SK-N-SH (cell line): ENCODE measurements at regions not wholly inside any gene's neighbourhood (a gene's known extent, or its start where the extent isn't known, plus 50 kb on each side); places are given as distances from the start of the nearest gene placed in this dataset.

Experiments
- CTCF ChIA-PET: fragments of 300-600, 350-600 bp; formaldehyde crosslinking; extraction: SDS; loops from one replicate; lab custom pipeline; 2021; lab: Yijun Ruan, JAX
- POLR2A ChIA-PET: fragments of 350-600 bp; sonication (Branson Sonifier 250); formaldehyde crosslinking; extraction: SDS; loops from one replicate; lab custom pipeline; 2020; ENCODE audit warnings: antibody characterized with exemption, inconsistent platforms; lab: Yijun Ruan, JAX
- DNase-seq: peaks from one replicate; pipeline ENCODE4 v3.0.0; 2012
- H2AFZ ChIP-seq: fragments of 200-600 bp; sonication (generic); 2 replicates; pipeline ENCODE4 v1.8.1; 2016; ENCODE audit warnings: antibody characterized with exemption, mild to moderate bottlenecking, low read depth
- H3F3A ChIP-seq: fragments of 200-600 bp; sonication (generic); replicated peaks from 2 replicates; pipeline ENCODE3; 2016; ENCODE audit warnings: antibody characterized with exemption, mild to moderate bottlenecking; ENCODE audit not compliant: insufficient read depth
- H3K27ac ChIP-seq, 2 experiments: fragments of 200-500 bp in 1 of 2; fragments of 200-600 bp in 1 of 2; sonication (Bioruptor generic) in 1 of 2; sonication (generic), shearing (Covaris generic) in 1 of 2; 2 replicates each; pipeline versions ENCODE4 v1.5.1 to v1.6.1; 2014 to 2016; ENCODE audit warnings: low read depth in 2 of 2, inconsistent platforms in 1 of 2, low read length in 1 of 2, mild to moderate bottlenecking in 1 of 2, mixed read lengths in 1 of 2
- H3K27me3 ChIP-seq: fragments of 200-600 bp; sonication (generic), shearing (Covaris generic); 2 replicates; pipeline ENCODE4 v1.6.1; 2016; ENCODE audit warnings: mixed run types; ENCODE audit not compliant: insufficient read depth
- H3K36me3 ChIP-seq, 2 experiments: fragments of 200-500 bp in 1 of 2; fragments of 200-600 bp in 1 of 2; sonication (Bioruptor generic) in 1 of 2; sonication (generic) in 1 of 2; replicated peaks in 1 of 2; 2 replicates each; pipeline versions ENCODE3 to v1.5.1; 2014 to 2016; ENCODE audit warnings: low read length in 1 of 2, mild to moderate bottlenecking in 1 of 2; ENCODE audit not compliant: insufficient read depth in 2 of 2, control insufficient read depth in 1 of 2
- H3K4me1 ChIP-seq, 2 experiments: fragments of 200-500 bp in 1 of 2; fragments of 200-600 bp in 1 of 2; sonication (Bioruptor generic) in 1 of 2; sonication (generic), shearing (Covaris generic) in 1 of 2; 2 replicates each; pipeline versions ENCODE4 v1.5.1 to v1.6.1; 2014 to 2016; ENCODE audit warnings: low read depth in 1 of 2, low read length in 1 of 2, mixed run types in 1 of 2; ENCODE audit not compliant: insufficient read depth in 2 of 2, control insufficient read depth in 1 of 2
- H3K4me2 ChIP-seq: fragments of 200-600 bp; sonication (generic), shearing (Covaris generic); 2 replicates; pipeline ENCODE4 v1.6.1; 2017; ENCODE audit warnings: mixed run types
- H3K4me3 ChIP-seq, 2 experiments: fragments of 200-500 bp in 1 of 2; fragments of 200-600 bp in 1 of 2; sonication (Bioruptor generic) in 1 of 2; sonication (generic), shearing (Covaris generic) in 1 of 2; 2 replicates each; pipeline versions ENCODE4 v1.5.1 to v1.8.1; 2014 to 2016; ENCODE audit warnings: low read depth in 2 of 2, inconsistent platforms in 1 of 2, low read length in 1 of 2, mild to moderate bottlenecking in 1 of 2, mixed read lengths in 1 of 2, moderate library complexity in 1 of 2
- H3K79me2 ChIP-seq: fragments of 200-600 bp; sonication (generic); 2 replicates; pipeline ENCODE4 v1.8.1; 2017; ENCODE audit warnings: mild to moderate bottlenecking; ENCODE audit not compliant: insufficient read depth
- H3K9ac ChIP-seq: fragments of 200-600 bp; sonication (generic); 2 replicates; pipeline ENCODE4 v1.6.1; 2017; ENCODE audit warnings: mixed run types
- H3K9me2 ChIP-seq: fragments of 200-600 bp; sonication (generic); 2 replicates; pipeline ENCODE4 v1.6.1; 2017; ENCODE audit warnings: mixed run types
- H3K9me3 ChIP-seq: fragments of 200-600 bp; sonication (generic); 2 replicates; pipeline ENCODE4 v1.6.1; 2017; ENCODE audit warnings: mixed run types, mild to moderate bottlenecking, moderate library complexity
- H4K20me1 ChIP-seq: fragments of 200-600 bp; sonication (generic); 2 replicates; pipeline ENCODE4 v1.6.1; 2017; ENCODE audit warnings: mild to moderate bottlenecking, mixed run types; ENCODE audit not compliant: insufficient read depth
- CHD2 ChIP-seq: fragments of 150-350 bp; IDR thresholded peaks from 2 replicates; pipeline ENCODE4 v1.6.1; 2018; ENCODE audit warnings: low read length; ENCODE audit not compliant: partially characterized antibody
- EP300 ChIP-seq, 2 experiments: IDR thresholded peaks; 2 replicates each; pipeline versions ENCODE4 v1.4.0 to v1.6.1; 2012; ENCODE audit warnings: borderline replicate concordance in 1 of 2, low read depth in 1 of 2, low read length in 1 of 2
- FOSL2 ChIP-seq: IDR thresholded peaks from 2 replicates; pipeline ENCODE4 v1.4.0; 2012; ENCODE audit warnings: low read depth, mild to moderate bottlenecking, moderate library complexity, borderline replicate concordance
- FOXM1 ChIP-seq: IDR thresholded peaks from 2 replicates; pipeline ENCODE4 v1.4.0; 2012; ENCODE audit warnings: low read depth, mild to moderate bottlenecking
- GATA2 ChIP-seq: sonication (generic); formaldehyde crosslinking; IDR thresholded peaks from 2 replicates; pipeline ENCODE4 v1.5.0; 2020; ENCODE audit warnings: mild to moderate bottlenecking, missing genetic modification reagents
- JUND ChIP-seq: IDR thresholded peaks from 2 replicates; pipeline ENCODE4 v1.4.0; 2012
- MEF2A ChIP-seq: IDR thresholded peaks from 2 replicates; pipeline ENCODE4 v1.4.0; 2012; ENCODE audit warnings: low read depth, borderline replicate concordance
- MXI1 ChIP-seq: IDR thresholded peaks from 2 replicates; pipeline ENCODE4 v1.6.1; 2012; ENCODE audit warnings: mild to moderate bottlenecking, low read depth, low read length, improper control_type of control experiment
- RAD21 ChIP-seq: IDR thresholded peaks from 2 replicates; pipeline ENCODE4 v1.6.1; 2012; ENCODE audit warnings: mild to moderate bottlenecking, low read length
- RCOR1 ChIP-seq: fragments of 150-350 bp; IDR thresholded peaks from 2 replicates; pipeline ENCODE4 v1.6.1; 2017; ENCODE audit warnings: antibody characterized with exemption, low read length
- SMC3 ChIP-seq: IDR thresholded peaks from 2 replicates; pipeline ENCODE4 v1.6.1; 2012; ENCODE audit warnings: low read depth, low read length, improper control_type of control experiment
- TCF12 ChIP-seq: IDR thresholded peaks from 2 replicates; pipeline ENCODE4 v1.4.0; 2012
- TEAD4 ChIP-seq: IDR thresholded peaks from 2 replicates; pipeline ENCODE4 v1.4.0; 2012; ENCODE audit warnings: mild to moderate bottlenecking, borderline replicate concordance; ENCODE audit not compliant: insufficient read depth
- YY1 ChIP-seq: IDR thresholded peaks from 2 replicates; pipeline ENCODE4 v1.4.0; 2012; ENCODE audit warnings: low read depth, mild to moderate bottlenecking
- ZBTB33 ChIP-seq: IDR thresholded peaks from 2 replicates; pipeline ENCODE4 v1.4.0; 2012; ENCODE audit warnings: low read depth, borderline replicate concordance
- WGBS: methylation state at CpG from one replicate; pipeline ENCODE4 v1.1.6; 2017; ENCODE audit warnings: low lambda C conversion rate; 5-methylcytosine and 5-hydroxymethylcytosine counted together
- TF ChIP-seq, protein P1 (sequence below): IDR thresholded peaks from 2 replicates; pipeline ENCODE4 v1.4.0; 2012; ENCODE audit warnings: low read depth
- TF ChIP-seq, protein P2 (sequence below): IDR thresholded peaks from 2 replicates; pipeline ENCODE4 v1.6.1; 2012; ENCODE audit warnings: mild to moderate bottlenecking, low read depth, low read length, moderate library complexity
- TF ChIP-seq, protein P3 (sequence below): IDR thresholded peaks from 2 replicates; pipeline ENCODE4; 2012

DNA sequence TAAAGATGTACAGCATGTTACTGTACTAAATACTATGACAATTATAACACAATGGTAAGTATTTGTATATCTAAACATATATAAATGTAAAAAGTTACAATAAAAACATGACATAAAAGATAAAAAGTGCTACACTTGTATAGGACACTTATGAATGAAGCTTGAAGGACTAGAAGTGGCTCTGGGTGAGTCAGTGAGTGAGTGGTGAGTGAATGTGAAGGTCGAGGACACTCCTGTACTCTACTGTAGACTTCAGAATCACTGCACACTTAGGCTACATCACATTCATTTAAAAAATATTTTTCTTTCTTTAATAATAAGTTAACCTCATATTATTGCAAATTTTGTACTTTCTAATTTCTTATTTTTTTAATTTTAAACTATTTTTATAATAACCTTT lies 1476.7 kb upstream of the CDH8 start:
- Histone ChIP-seq H3K4me1 (no peaks in the 10 kb centered on the region), H3K27ac (no peak overlapping the region), H2AFZ (no peak overlapping the region), H3K9me3 (no peaks in the 10 kb centered on the region; the same call in 1 of the 2 replicates), H3K9ac (no peak overlapping the region), H3K9me2 (no peaks in the 10 kb centered on the region), H3K27me3 (no peaks in the 10 kb centered on the region), H3K4me3 (no peak overlapping the region), H3K36me3 (no peaks in the 10 kb centered on the region), H3K4me2 (no peak overlapping the region), H4K20me1 (no peaks in the 10 kb centered on the region), H3K79me2 (no peaks in the 10 kb centered on the region), H3F3A (no peaks in the 10 kb centered on the region)
- POLR2A ChIA-PET, result no interaction called here
- no peak for DNase-seq
- CTCF ChIA-PET, result interaction anchor here (0.7 kb wide), 1 partner anchor 51 kb away, joined by 3 read pairs; no protein-coding TSS in a partner anchor
- WGBS, result 25% methylated on average over 1 of the region's 1 CpG
- TF ChIP-seq MXI1 (no peak), SMC3 (no peak), TCF12 (no peak), YY1 (no peak), JUND (no peak), CHD2 (no peak), RAD21 (no peak), ZBTB33 (no peak), FOXM1 (no peak), RCOR1 (no peak), EP300 (IDR thresholded peaks at IDR 0.05; ENCODE audit: borderline replicate concordance in 1 of 2, low read depth in 1 of 2, low read length in 1 of 2) (no peak), FOSL2 (no peak)
- TF ChIP-seq, protein P1, sequence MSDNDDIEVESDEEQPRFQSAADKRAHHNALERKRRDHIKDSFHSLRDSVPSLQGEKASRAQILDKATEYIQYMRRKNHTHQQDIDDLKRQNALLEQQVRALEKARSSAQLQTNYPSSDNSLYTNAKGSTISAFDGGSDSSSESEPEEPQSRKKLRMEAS, result no peak

GRCh38 chr16:63497408-63497807 lies 1461.2 kb upstream of the CDH8 start:
- Histone ChIP-seq H3K9ac (no peak overlapping the region), H3K27me3 (no peaks in the 10 kb centered on the region), H3K4me2 (no peak overlapping the region), H3K9me3 (no peaks in the 10 kb centered on the region), H2AFZ (no peak overlapping the region), H3K27ac (no peak overlapping the region), H4K20me1 (no peaks in the 10 kb centered on the region), H3F3A (no peaks in the 10 kb centered on the region), H3K36me3 (no peaks in the 10 kb centered on the region), H3K9me2 (no peaks in the 10 kb centered on the region), H3K4me1 (no peaks in the 10 kb centered on the region), H3K4me3 (no peak overlapping the region), H3K79me2 (no peaks in the 10 kb centered on the region)
- CTCF ChIA-PET, result interaction anchor here (1.0 kb wide), 1 partner anchor 11 kb away, joined by 3 read pairs; no protein-coding TSS in a partner anchor
- POLR2A ChIA-PET, result no interaction called here
- 64% methylated on average over 2 of the region's 2 CpGs for WGBS
- no peak for DNase-seq
- TF ChIP-seq JUND (no peak), CHD2 (no peak), GATA2 (CRISPR knock-in tag) (no peak), FOSL2 (no peak), ZBTB33 (no peak), MEF2A (no peak), TEAD4 (no peak)
- TF ChIP-seq, protein P2, sequence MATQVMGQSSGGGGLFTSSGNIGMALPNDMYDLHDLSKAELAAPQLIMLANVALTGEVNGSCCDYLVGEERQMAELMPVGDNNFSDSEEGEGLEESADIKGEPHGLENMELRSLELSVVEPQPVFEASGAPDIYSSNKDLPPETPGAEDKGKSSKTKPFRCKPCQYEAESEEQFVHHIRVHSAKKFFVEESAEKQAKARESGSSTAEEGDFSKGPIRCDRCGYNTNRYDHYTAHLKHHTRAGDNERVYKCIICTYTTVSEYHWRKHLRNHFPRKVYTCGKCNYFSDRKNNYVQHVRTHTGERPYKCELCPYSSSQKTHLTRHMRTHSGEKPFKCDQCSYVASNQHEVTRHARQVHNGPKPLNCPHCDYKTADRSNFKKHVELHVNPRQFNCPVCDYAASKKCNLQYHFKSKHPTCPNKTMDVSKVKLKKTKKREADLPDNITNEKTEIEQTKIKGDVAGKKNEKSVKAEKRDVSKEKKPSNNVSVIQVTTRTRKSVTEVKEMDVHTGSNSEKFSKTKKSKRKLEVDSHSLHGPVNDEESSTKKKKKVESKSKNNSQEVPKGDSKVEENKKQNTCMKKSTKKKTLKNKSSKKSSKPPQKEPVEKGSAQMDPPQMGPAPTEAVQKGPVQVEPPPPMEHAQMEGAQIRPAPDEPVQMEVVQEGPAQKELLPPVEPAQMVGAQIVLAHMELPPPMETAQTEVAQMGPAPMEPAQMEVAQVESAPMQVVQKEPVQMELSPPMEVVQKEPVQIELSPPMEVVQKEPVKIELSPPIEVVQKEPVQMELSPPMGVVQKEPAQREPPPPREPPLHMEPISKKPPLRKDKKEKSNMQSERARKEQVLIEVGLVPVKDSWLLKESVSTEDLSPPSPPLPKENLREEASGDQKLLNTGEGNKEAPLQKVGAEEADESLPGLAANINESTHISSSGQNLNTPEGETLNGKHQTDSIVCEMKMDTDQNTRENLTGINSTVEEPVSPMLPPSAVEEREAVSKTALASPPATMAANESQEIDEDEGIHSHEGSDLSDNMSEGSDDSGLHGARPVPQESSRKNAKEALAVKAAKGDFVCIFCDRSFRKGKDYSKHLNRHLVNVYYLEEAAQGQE, result no peak
- TF ChIP-seq, protein P3, sequence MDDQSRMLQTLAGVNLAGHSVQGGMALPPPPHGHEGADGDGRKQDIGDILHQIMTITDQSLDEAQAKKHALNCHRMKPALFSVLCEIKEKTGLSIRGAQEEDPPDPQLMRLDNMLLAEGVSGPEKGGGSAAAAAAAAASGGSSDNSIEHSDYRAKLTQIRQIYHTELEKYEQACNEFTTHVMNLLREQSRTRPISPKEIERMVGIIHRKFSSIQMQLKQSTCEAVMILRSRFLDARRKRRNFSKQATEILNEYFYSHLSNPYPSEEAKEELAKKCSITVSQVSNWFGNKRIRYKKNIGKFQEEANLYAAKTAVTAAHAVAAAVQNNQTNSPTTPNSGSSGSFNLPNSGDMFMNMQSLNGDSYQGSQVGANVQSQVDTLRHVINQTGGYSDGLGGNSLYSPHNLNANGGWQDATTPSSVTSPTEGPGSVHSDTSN, result no peak
